Fibroblast of lung (primary cell): ENCODE measurements at regions not wholly inside any gene's neighbourhood (a gene's known extent, or its start where the extent isn't known, plus 50 kb on each side); places are given as distances from the start of the nearest gene placed in this dataset.

Experiments
- DNase-seq, 2 donors: peaks; one replicate each; pipeline versions ENCODE4 v3.0.0 to v3.0.0-alpha.2; 2010; ENCODE audit warnings: low read depth in 2 of 2
- H2AFZ ChIP-seq: 2 replicates; pipeline ENCODE4 v1.5.1; 2012; ENCODE audit warnings: low read length, control low read depth, inconsistent platforms
- H3K27ac ChIP-seq: 2 replicates; pipeline ENCODE4 v1.5.1; 2011; ENCODE audit warnings: low read length, control low read depth; ENCODE audit not compliant: insufficient read depth
- H3K27me3 ChIP-seq: 2 replicates; pipeline ENCODE4 v1.5.1; 2011; ENCODE audit warnings: mild to moderate bottlenecking, low read length; ENCODE audit not compliant: control insufficient read depth, insufficient read depth
- H3K36me3 ChIP-seq: 2 replicates; pipeline ENCODE4 v1.5.1; 2011; ENCODE audit warnings: low read length; ENCODE audit not compliant: control insufficient read depth, insufficient read depth
- H3K4me1 ChIP-seq: 2 replicates; pipeline ENCODE4 v1.5.1; 2011; ENCODE audit warnings: low read length; ENCODE audit not compliant: control insufficient read depth, insufficient read depth; ENCODE audit errors: extremely low read depth
- H3K4me2 ChIP-seq: 2 replicates; pipeline ENCODE4 v1.5.1; 2011; ENCODE audit warnings: low read length, control low read depth; ENCODE audit not compliant: insufficient read depth; ENCODE audit errors: extremely low read depth
- H3K4me3 ChIP-seq, 4 experiments: fragments of 200-600 bp in 1 of 4; sonication (generic) in 1 of 4; replicated peaks in 1 of 4; 2 replicates each; pipeline ENCODE4 v1.5.1; 2011 to 2016; ENCODE audit warnings: low read length in 4 of 4, low read depth in 3 of 4, mild to moderate bottlenecking in 3 of 4, control low read depth in 2 of 4, inconsistent platforms in 1 of 4, mixed read lengths in 1 of 4; ENCODE audit not compliant: insufficient read depth in 1 of 4; ENCODE audit errors: control extremely low read depth in 1 of 4
- H3K79me2 ChIP-seq: 2 replicates; pipeline ENCODE4 v1.5.1; 2012; ENCODE audit warnings: mild to moderate bottlenecking, low read length, inconsistent platforms; ENCODE audit not compliant: control insufficient read depth, insufficient read depth
- H3K9ac ChIP-seq: 2 replicates; pipeline ENCODE4 v1.5.1; 2011; ENCODE audit warnings: mild to moderate bottlenecking, low read length, control low read depth; ENCODE audit not compliant: insufficient read depth
- H3K9me3 ChIP-seq: 2 replicates; pipeline ENCODE4 v1.5.1; 2012; ENCODE audit warnings: low read depth, low read length; ENCODE audit not compliant: control insufficient read depth, insufficient read depth
- H4K20me1 ChIP-seq: 2 replicates; pipeline ENCODE4 v1.5.1; 2011; ENCODE audit warnings: low read length; ENCODE audit not compliant: control insufficient read depth, insufficient read depth; ENCODE audit errors: extremely low read depth
- EZH2 ChIP-seq: IDR thresholded peaks from 2 replicates; pipeline ENCODE4 v1.5.1; 2012; ENCODE audit warnings: low read length, control low read depth, mild to moderate bottlenecking; ENCODE audit errors: missing control alignments
- TF ChIP-seq, protein P1 (sequence below), 2 donors: IDR thresholded peaks in 1 of 2; conservative IDR thresholded peaks in 1 of 2; 1 replicate in 1 of 2; 2 replicates in 1 of 2; pipeline ENCODE4 v1.5.1; 2011 to 2012; ENCODE audit warnings: low read length in 2 of 2, control low read depth in 1 of 2, inconsistent platforms in 1 of 2, low read depth in 1 of 2, mild to moderate bottlenecking in 1 of 2

DNA sequence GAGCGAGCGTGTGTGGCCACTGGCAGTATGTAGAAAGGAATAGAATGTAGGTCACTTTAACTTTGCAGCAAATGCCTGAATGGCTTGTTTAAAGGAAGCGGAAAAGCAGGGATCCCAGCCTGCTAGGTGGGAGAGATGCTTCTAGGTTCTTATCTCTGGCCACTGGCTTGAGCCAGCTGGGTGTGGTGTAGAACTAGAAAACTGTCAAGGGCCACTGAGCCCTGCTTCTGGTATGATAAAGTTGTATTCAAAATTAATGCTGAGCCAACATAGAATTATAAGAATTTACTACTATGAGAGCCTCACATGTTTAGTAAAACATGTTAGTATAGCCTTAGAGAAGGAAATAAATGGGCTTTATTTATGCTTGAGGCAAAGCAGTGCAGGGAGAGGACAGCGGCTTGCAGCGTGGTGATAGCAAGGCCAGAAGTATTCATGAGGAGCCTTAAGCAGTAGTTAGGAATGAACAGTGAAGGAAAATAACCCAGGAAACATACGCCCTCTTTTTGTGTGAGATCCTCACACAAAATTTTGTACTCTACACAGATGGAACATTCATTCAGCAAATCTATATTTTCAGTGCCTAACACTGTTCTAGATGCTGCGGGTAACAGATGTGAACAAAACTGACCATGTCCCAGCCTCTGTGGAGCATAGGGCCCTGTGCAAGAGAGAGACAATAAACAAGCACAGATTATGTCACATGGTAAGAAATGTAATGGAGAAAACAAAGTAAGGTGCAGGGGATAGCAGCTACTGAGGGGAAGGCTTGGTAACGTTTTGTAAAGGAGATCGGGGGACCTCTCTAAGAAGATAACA, 863.2 kb downstream of the DIAPH3 start:
- DNase-seq, result no peak
- TF ChIP-seq, protein P1, sequence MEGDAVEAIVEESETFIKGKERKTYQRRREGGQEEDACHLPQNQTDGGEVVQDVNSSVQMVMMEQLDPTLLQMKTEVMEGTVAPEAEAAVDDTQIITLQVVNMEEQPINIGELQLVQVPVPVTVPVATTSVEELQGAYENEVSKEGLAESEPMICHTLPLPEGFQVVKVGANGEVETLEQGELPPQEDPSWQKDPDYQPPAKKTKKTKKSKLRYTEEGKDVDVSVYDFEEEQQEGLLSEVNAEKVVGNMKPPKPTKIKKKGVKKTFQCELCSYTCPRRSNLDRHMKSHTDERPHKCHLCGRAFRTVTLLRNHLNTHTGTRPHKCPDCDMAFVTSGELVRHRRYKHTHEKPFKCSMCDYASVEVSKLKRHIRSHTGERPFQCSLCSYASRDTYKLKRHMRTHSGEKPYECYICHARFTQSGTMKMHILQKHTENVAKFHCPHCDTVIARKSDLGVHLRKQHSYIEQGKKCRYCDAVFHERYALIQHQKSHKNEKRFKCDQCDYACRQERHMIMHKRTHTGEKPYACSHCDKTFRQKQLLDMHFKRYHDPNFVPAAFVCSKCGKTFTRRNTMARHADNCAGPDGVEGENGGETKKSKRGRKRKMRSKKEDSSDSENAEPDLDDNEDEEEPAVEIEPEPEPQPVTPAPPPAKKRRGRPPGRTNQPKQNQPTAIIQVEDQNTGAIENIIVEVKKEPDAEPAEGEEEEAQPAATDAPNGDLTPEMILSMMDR (conservative IDR thresholded peaks at IDR 0.05 in 1 of 2, IDR thresholded peaks at IDR 0.05 in 1 of 2; ENCODE audit: low read depth in 1 of 2, low read length in 2 of 2), result no peak
- no peak for TF ChIP-seq EZH2
- Histone ChIP-seq H3K27me3 (no peaks in the 10 kb centered on the region), H4K20me1 (no peaks in the 10 kb centered on the region), H3K36me3 (no peaks in the 10 kb centered on the region), H3K4me3 (no peak overlapping the region), H2AFZ (no peak overlapping the region), H3K4me1 (no peaks in the 10 kb centered on the region), H3K4me2 (no peak overlapping the region), H3K9ac (no peak overlapping the region), H3K27ac (no peak overlapping the region), H3K79me2 (no peaks in the 10 kb centered on the region), H3K9me3 (no peaks in the 10 kb centered on the region)

DNA sequence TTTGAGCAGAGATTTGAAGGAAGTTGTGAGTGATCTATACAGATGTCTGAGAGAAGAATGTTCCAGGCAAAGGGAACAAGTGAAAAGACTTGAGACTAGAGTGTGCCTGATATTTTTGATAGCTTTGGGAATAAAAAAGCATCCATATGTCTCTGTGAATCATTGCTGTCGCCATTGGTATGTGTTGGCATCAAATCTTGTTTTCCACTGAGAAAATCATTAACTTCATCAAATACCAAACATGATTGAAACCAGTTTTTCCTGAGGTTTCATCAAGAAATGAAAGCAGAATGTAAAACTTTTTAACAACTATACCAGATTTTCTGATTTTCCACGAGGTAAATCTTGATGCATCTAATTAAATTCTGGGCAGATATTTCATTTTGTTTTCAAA, 862.6 kb downstream of the DIAPH3 start:
- Histone ChIP-seq H3K36me3 (no peaks in the 10 kb centered on the region), H3K4me3 (no peak overlapping the region), H3K4me2 (no peak overlapping the region), H3K79me2 (no peaks in the 10 kb centered on the region), H4K20me1 (no peaks in the 10 kb centered on the region), H3K9ac (no peak overlapping the region), H3K9me3 (no peaks in the 10 kb centered on the region), H3K27me3 (no peaks in the 10 kb centered on the region), H2AFZ (no peak overlapping the region), H3K27ac (no peak overlapping the region), H3K4me1 (no peaks in the 10 kb centered on the region)
- TF ChIP-seq, protein P1 (conservative IDR thresholded peaks at IDR 0.05 in 1 of 2, IDR thresholded peaks at IDR 0.05 in 1 of 2; ENCODE audit: low read depth in 1 of 2, low read length in 2 of 2), result no peak
- TF ChIP-seq EZH2, result no peak
- DNase-seq, result no peak

DNA sequence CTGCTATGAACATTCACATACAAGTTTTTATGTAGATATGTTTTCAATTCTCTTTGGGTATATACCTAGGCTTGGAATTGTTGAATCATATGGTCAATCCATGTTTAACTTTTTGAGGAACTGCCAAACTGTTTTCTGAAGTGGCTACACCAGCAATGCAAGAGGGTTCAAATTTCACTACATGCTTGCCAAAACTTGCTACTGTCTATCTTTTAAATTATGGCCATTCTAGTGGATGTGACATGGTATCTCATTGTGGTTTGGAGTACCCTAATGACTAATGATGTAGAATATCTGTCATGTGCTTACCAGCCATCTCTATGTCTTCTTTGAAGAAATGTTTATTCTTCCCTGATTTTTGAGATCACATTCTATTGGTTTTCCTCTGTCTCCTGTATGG, 860.3 kb downstream of the DIAPH3 start:
- no peaks in the 10 kb centered on the region for H3K9me3 ChIP-seq
- H3K4me2 ChIP-seq, result no peak overlapping the region
- TF ChIP-seq EZH2, result no peak
- TF ChIP-seq, protein P1 (conservative IDR thresholded peaks at IDR 0.05 in 1 of 2, IDR thresholded peaks at IDR 0.05 in 1 of 2; ENCODE audit: low read depth in 1 of 2, low read length in 2 of 2), result no peak
- no peak overlapping the region for H3K9ac ChIP-seq
- no peaks in the 10 kb centered on the region for H3K79me2 ChIP-seq
- H4K20me1 ChIP-seq, result no peaks in the 10 kb centered on the region
- H3K36me3 ChIP-seq, result no peaks in the 10 kb centered on the region
- no peak overlapping the region for H2AFZ ChIP-seq
- H3K4me3 ChIP-seq, result no peak overlapping the region
- H3K4me1 ChIP-seq, result no peaks in the 10 kb centered on the region
- DNase-seq, result peak in 1 of 2 donors; percentile 78
- H3K27me3 ChIP-seq, result no peaks in the 10 kb centered on the region
- no peak overlapping the region for H3K27ac ChIP-seq
